ENCODE measurements at regions not wholly inside any gene's neighbourhood (a gene's known extent, or its start where the extent isn't known, plus 50 kb on each side); places are given as distances from the start of the nearest gene placed in this dataset.

- no peak for TF ChIP-seq CTCF (IDR thresholded peaks at IDR 0.05; ENCODE audit: poor library complexity, severe bottlenecking)
- TF ChIP-seq SMC3 (conservative IDR thresholded peaks at IDR 0.05; ENCODE audit: poor library complexity) = no peak
- peak; percentile 86 for TF ChIP-seq POLR2AphosphoS5 (IDR thresholded peaks at IDR 0.05)
Measured at GRCh38 chr2:106961328-106961727, 75.4 kb upstream of the ST6GAL2 start.
